GM12878 (cell line): ENCODE measurements at regions not wholly inside any gene's neighbourhood (a gene's known extent, or its start where the extent isn't known, plus 50 kb on each side); places are given as distances from the start of the nearest gene placed in this dataset.

Source experiments
- ATAC-seq: fragments of 200-7000 bp; cut with Tn5 transposase; 3 replicates; pipeline ENCODE4 v1.9.1; 2020; ENCODE audit warnings: mild to moderate bottlenecking, moderate library complexity
- BruUV-seq: library from RNA; stranded (reverse); fragments of 400-500 nt; replicated peaks from 2 replicates; lab custom pipeline; 2021; lab: Mats Ljungman, UMichigan
- CTCF ChIA-PET: fragments of 300-600 bp; sonication (Branson Sonifier 250); formaldehyde crosslinking; extraction: SDS; loops from one replicate; lab custom pipeline; 2021; ENCODE audit warnings: inconsistent platforms; lab: Yijun Ruan, JAX
- POLR2A ChIA-PET: fragments of 350-600 bp; formaldehyde crosslinking; extraction: SDS; loops from one replicate; lab custom pipeline; 2021; ENCODE audit warnings: inconsistent platforms; lab: Charles Lee
- RAD21 ChIA-PET: fragments of 300-600 bp; sonication (Branson Sonifier 250); formaldehyde crosslinking; loops from one replicate; lab custom pipeline; 2023; ENCODE audit warnings: antibody characterized with exemption; ENCODE audit not compliant: unreplicated experiment; lab: Charles Lee
- SMC1A ChIA-PET: fragments of 300-600 bp; sonication (Branson Sonifier 250); formaldehyde crosslinking; loops from one replicate; lab custom pipeline; 2023; ENCODE audit not compliant: unreplicated experiment, uncharacterized antibody; lab: Charles Lee
- DNase-seq: peaks from one replicate; pipeline ENCODE4 v3.0.0-alpha.2; 2011; ENCODE audit warnings: low read depth, low spot score
- FAIRE-seq: peaks from 3 replicates; lab custom pipeline; 2011; peaks lifted over from hg19 to GRCh38; lab: Jason Lieb, UNC
- H2AFZ ChIP-seq: 2 replicates; pipeline ENCODE4 v1.6.0; 2011; ENCODE audit warnings: low read depth, low read length, control low read depth; ENCODE audit not compliant: control insufficient read depth
- H3K27ac ChIP-seq: 2 replicates; pipeline ENCODE4 v1.5.1; 2011; ENCODE audit warnings: control low read depth; ENCODE audit not compliant: control insufficient read depth, insufficient read depth
- H3K27me3 ChIP-seq, 2 experiments: replicated peaks in 1 of 2; 2 replicates each; pipeline versions ENCODE4 v1.6.0 to v1.6.1; 2011; ENCODE audit warnings: low read length in 1 of 2; ENCODE audit not compliant: control insufficient read depth in 2 of 2, insufficient read depth in 2 of 2
- H3K36me3 ChIP-seq, 2 experiments: 2 replicates each; pipeline ENCODE4 v1.5.1; 2011; ENCODE audit warnings: low read length in 1 of 2; ENCODE audit not compliant: control insufficient read depth in 2 of 2, insufficient read depth in 2 of 2
- H3K4me1 ChIP-seq: 2 replicates; pipeline ENCODE4 v1.6.1; 2011; ENCODE audit warnings: mild to moderate bottlenecking, low read length, moderate library complexity, mixed read lengths; ENCODE audit not compliant: control insufficient read depth, insufficient read depth
- H3K4me2 ChIP-seq: 2 replicates; pipeline ENCODE4 v1.6.0; 2011; ENCODE audit warnings: control low read depth; ENCODE audit not compliant: control insufficient read depth, insufficient read depth
- H3K4me3 ChIP-seq: fragments of 200-600 bp; sonication (generic); 2 replicates; pipeline ENCODE4 v1.5.1; 2016
- H3K79me2 ChIP-seq: 2 replicates; pipeline ENCODE4 v1.6.0; 2011; ENCODE audit warnings: low read length; ENCODE audit not compliant: control insufficient read depth, insufficient read depth
- H3K9ac ChIP-seq: 2 replicates; pipeline ENCODE4 v1.8.0; 2011; ENCODE audit warnings: low read length, control low read depth, mixed read lengths; ENCODE audit not compliant: control insufficient read depth, insufficient read depth
- H3K9me3 ChIP-seq: replicated peaks from 3 replicates; pipeline ENCODE4 v1.5.1; 2011; ENCODE audit warnings: mild to moderate bottlenecking, low read length; ENCODE audit not compliant: control insufficient read depth, insufficient read depth
- H4K20me1 ChIP-seq: 2 replicates; pipeline ENCODE4 v1.6.0; 2011; ENCODE audit not compliant: control insufficient read depth, insufficient read depth
- BCL3 ChIP-seq: IDR thresholded peaks from 2 replicates; pipeline ENCODE4 v1.6.1; 2011; ENCODE audit warnings: borderline replicate concordance, low read depth, mild to moderate bottlenecking, moderate library complexity, low read length; ENCODE audit not compliant: insufficient read depth, poor library complexity, severe bottlenecking
- E2F8 ChIP-seq: fragments of 450-650 bp; IDR thresholded peaks from 2 replicates; pipeline ENCODE4 v1.6.1; 2018; ENCODE audit warnings: mild to moderate bottlenecking, low read depth, moderate library complexity; ENCODE audit not compliant: partially characterized antibody
- ESRRA ChIP-seq: IDR thresholded peaks from 2 replicates; pipeline ENCODE4 v1.6.1; 2012; ENCODE audit warnings: mild to moderate bottlenecking, low read length, improper control_type of control experiment
- FOXM1 ChIP-seq: IDR thresholded peaks from 2 replicates; pipeline ENCODE4 v1.6.1; 2012; ENCODE audit warnings: low read depth, mild to moderate bottlenecking, inconsistent platforms, low read length, moderate library complexity
- IRF4 ChIP-seq: IDR thresholded peaks from 2 replicates; pipeline ENCODE4 v1.6.1; 2011; ENCODE audit warnings: low read depth, low read length
- JUNB ChIP-seq: IDR thresholded peaks from 2 replicates; pipeline ENCODE4 v1.6.1; 2016; ENCODE audit warnings: antibody characterized with exemption, mild to moderate bottlenecking
- MYB ChIP-seq: fragments of 150-350 bp; IDR thresholded peaks from 2 replicates; pipeline ENCODE4 v1.6.1; 2014; ENCODE audit warnings: mild to moderate bottlenecking, low read depth, low read length, borderline replicate concordance
- PAX5 ChIP-seq: IDR thresholded peaks from 2 replicates; pipeline ENCODE4 v1.6.1; 2011; ENCODE audit warnings: low read depth, low read length, borderline replicate concordance
- POU2F2 ChIP-seq: IDR thresholded peaks from 3 replicates; pipeline ENCODE4 v1.6.1; 2011; ENCODE audit warnings: low read depth, mild to moderate bottlenecking, low read length, borderline replicate concordance
- SPI1 ChIP-seq: IDR thresholded peaks from 2 replicates; pipeline ENCODE4 v1.6.1; 2011; ENCODE audit warnings: low read depth, mild to moderate bottlenecking, low read length, moderate library complexity, borderline replicate concordance; ENCODE audit not compliant: insufficient read depth
- WGBS: methylation state at CpG from one replicate; pipeline ENCODE4 v1.1.6; 2016; ENCODE audit warnings: low lambda C conversion rate; ENCODE audit not compliant: insufficient replicate concordance, insufficient coverage; ENCODE audit errors: missing lambda C conversion rate; 5-methylcytosine and 5-hydroxymethylcytosine counted together
- in situ Hi-C: fragments of 300-500 bp; cut with MboI; formaldehyde crosslinking; loops from 9 replicates; pipeline ENCODE4 v1.14.3; 2018; ENCODE audit warnings: mixed read lengths
- intact Hi-C: fragments of 100-400 bp; cut with micrococcal nuclease; formaldehyde crosslinking; loops from one replicate; pipeline ENCODE4 v1.14.2; 2022; ENCODE audit not compliant: unreplicated experiment
- TF ChIP-seq, protein P1 (sequence below): IDR thresholded peaks from 2 replicates; pipeline ENCODE4 v1.6.1; 2012; ENCODE audit warnings: low read length, inconsistent platforms

- intact Hi-C loops: no loop called here
- no peaks in the 10 kb centered on the region for H3K79me2 ChIP-seq
- WGBS: 0% methylated on average over 1 of the region's 1 CpG
- ATAC-seq (no peak), DNase-seq (no peak), FAIRE-seq (no peak)
- H3K9ac ChIP-seq: no peak overlapping the region
- H3K27ac ChIP-seq: no peak overlapping the region
- in situ Hi-C loops: no loop called here
- BruUV-seq: no TSS peak
- RAD21 ChIA-PET: no interaction called here
- H2AFZ ChIP-seq: no peak overlapping the region
- no peaks in the 10 kb centered on the region for H3K36me3 ChIP-seq
- no peaks in the 10 kb centered on the region for H3K27me3 ChIP-seq
- no peaks in the 10 kb centered on the region for H3K9me3 ChIP-seq
- H4K20me1 ChIP-seq: no peaks in the 10 kb centered on the region
- POLR2A ChIA-PET: no interaction called here
- no peak overlapping the region for H3K4me2 ChIP-seq
- SMC1A ChIA-PET: interaction anchor here (0.6 to 2.4 kb wide), 4 partner anchors 10 to 53 kb away, joined by 3 to 12 read pairs (median 3); no protein-coding TSS in a partner anchor
- H3K4me3 ChIP-seq: no peak overlapping the region
- CTCF ChIA-PET: interaction anchor here (0.7 kb wide), 1 partner anchor 818 kb away, joined by 3 read pairs; no protein-coding TSS in a partner anchor
- no peak for TF ChIP-seq E2F8
- TF ChIP-seq, protein P1, sequence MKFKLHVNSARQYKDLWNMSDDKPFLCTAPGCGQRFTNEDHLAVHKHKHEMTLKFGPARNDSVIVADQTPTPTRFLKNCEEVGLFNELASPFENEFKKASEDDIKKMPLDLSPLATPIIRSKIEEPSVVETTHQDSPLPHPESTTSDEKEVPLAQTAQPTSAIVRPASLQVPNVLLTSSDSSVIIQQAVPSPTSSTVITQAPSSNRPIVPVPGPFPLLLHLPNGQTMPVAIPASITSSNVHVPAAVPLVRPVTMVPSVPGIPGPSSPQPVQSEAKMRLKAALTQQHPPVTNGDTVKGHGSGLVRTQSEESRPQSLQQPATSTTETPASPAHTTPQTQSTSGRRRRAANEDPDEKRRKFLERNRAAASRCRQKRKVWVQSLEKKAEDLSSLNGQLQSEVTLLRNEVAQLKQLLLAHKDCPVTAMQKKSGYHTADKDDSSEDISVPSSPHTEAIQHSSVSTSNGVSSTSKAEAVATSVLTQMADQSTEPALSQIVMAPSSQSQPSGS: no peak
- TF ChIP-seq FOXM1: no peak
- TF ChIP-seq JUNB: no peak
- TF ChIP-seq ESRRA: no peak
- no peak for TF ChIP-seq SPI1
- TF ChIP-seq IRF4: no peak
- TF ChIP-seq POU2F2: no peak
- TF ChIP-seq MYB: no peak
- no peak for TF ChIP-seq BCL3
- no peak for TF ChIP-seq PAX5
- no peaks in the 10 kb centered on the region for H3K4me1 ChIP-seq
Measured at GRCh38 chr7:125530553-125530952, 600.9 kb upstream of the POT1 start.
